ENCODE measurements at regions not wholly inside any gene's neighbourhood (a gene's known extent, or its start where the extent isn't known, plus 50 kb on each side); places are given as distances from the start of the nearest gene placed in this dataset.

GRCh38 chr14:59037086-59037485 is 151.4 kb upstream of the DAAM1 start:
- no peak for TF ChIP-seq POLR2A (IDR thresholded peaks at IDR 0.05)
- TF ChIP-seq CTCF (IDR thresholded peaks at IDR 0.05), result no peak
